Kidney epithelial cell (primary cell): ENCODE measurements at regions not wholly inside any gene's neighbourhood (a gene's known extent, or its start where the extent isn't known, plus 50 kb on each side); places are given as distances from the start of the nearest gene placed in this dataset.

Experiments used
- DNase-seq: peaks from one replicate; pipeline ENCODE4 v3.0.0-alpha.2; 2010; ENCODE audit warnings: low read depth
- H3K27me3 ChIP-seq: 2 replicates; pipeline ENCODE4 v1.6.0; 2011; ENCODE audit warnings: low read length; ENCODE audit not compliant: control insufficient read depth, insufficient read depth
- H3K36me3 ChIP-seq: 2 replicates; pipeline ENCODE4 v1.5.1; 2011; ENCODE audit warnings: low read length; ENCODE audit not compliant: control insufficient read depth, insufficient read depth
- H3K4me3 ChIP-seq: 2 replicates; pipeline ENCODE4 v1.5.1; 2011; ENCODE audit warnings: low read depth, mild to moderate bottlenecking, control low read depth, low read length
- CTCF ChIP-seq: IDR thresholded peaks from 2 replicates; pipeline ENCODE4 v1.5.1; 2011; ENCODE audit warnings: mild to moderate bottlenecking, moderate library complexity, low read length, control low read depth, inconsistent platforms; ENCODE audit not compliant: insufficient read depth, poor library complexity, severe bottlenecking

- no peak for TF ChIP-seq CTCF
- Histone ChIP-seq H3K36me3 (no peaks in the 10 kb centered on the region), H3K4me3 (no peak overlapping the region), H3K27me3 (no peaks in the 10 kb centered on the region)
- DNase-seq, result no peak
Observed at GRCh38 chr5:112640546-112640945, 97.1 kb upstream of the APC start.

GRCh38 chr5:112641515-112642110 is 96.1 kb upstream of the APC start:
- Histone ChIP-seq H3K36me3 (no peaks in the 10 kb centered on the region), H3K27me3 (no peaks in the 10 kb centered on the region), H3K4me3 (no peak overlapping the region)
- TF ChIP-seq CTCF, result no peak
- no peak for DNase-seq

GRCh38 chr5:112642885-112643284 is 94.8 kb upstream of the APC start:
- DNase-seq, result no peak
- TF ChIP-seq CTCF, result no peak
- Histone ChIP-seq H3K27me3 (no peaks in the 10 kb centered on the region), H3K36me3 (no peaks in the 10 kb centered on the region), H3K4me3 (no peak overlapping the region)

- Histone ChIP-seq H3K4me3 (no peak overlapping the region), H3K27me3 (no peaks in the 10 kb centered on the region), H3K36me3 (no peaks in the 10 kb centered on the region)
- TF ChIP-seq CTCF, result no peak
- DNase-seq, result no peak
Observed at GRCh38 chr5:112643339-112643971, 94.2 kb upstream of the APC start.

- H3K36me3 ChIP-seq, result no peaks in the 10 kb centered on the region
- no peak overlapping the region for H3K4me3 ChIP-seq
- H3K27me3 ChIP-seq, result no peaks in the 10 kb centered on the region
- no peak for DNase-seq
- TF ChIP-seq CTCF, result no peak
Observed at GRCh38 chr5:112646139-112646936, 91.3 kb upstream of the APC start.

GRCh38 chr5:112647428-112647827 is 90.3 kb upstream of the APC start:
- DNase-seq, result no peak
- Histone ChIP-seq H3K27me3 (no peaks in the 10 kb centered on the region), H3K4me3 (no peak overlapping the region), H3K36me3 (no peaks in the 10 kb centered on the region)
- no peak for TF ChIP-seq CTCF
